NCI-H774 (cell line): ENCODE measurements at regions not wholly inside any gene's neighbourhood (a gene's known extent, or its start where the extent isn't known, plus 50 kb on each side); places are given as distances from the start of the nearest gene placed in this dataset.
"Not testable (repeated sequence)": the region's sequence is repeated elsewhere in the genome, so short reads cannot be mapped to it uniquely, and the experiment has no call there.

Experiments used
- DNase-seq: peaks from one replicate; lab custom pipeline; 2025; lab: John Stamatoyannopoulos, UW

DNA sequence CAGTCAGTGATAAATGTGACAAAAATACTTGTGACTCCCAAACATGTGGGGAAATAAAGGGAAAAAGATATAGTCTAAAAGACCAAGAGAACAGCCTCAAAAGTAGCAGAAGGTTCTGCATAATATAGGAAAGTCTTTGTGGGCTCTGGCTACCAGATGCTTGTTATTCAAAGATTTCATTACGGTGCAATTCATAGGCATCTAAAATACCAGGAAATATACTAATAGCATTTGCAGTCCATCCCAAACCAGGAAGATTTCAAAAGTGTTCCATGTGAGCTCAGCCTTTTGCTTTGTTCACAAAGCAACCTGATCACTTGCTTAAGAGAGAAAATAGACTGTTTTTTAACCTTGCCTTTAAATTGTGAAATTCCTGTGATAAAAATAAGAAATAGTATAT, 506.7 kb upstream of the MARCKS start:
- no peak for DNase-seq

DNA sequence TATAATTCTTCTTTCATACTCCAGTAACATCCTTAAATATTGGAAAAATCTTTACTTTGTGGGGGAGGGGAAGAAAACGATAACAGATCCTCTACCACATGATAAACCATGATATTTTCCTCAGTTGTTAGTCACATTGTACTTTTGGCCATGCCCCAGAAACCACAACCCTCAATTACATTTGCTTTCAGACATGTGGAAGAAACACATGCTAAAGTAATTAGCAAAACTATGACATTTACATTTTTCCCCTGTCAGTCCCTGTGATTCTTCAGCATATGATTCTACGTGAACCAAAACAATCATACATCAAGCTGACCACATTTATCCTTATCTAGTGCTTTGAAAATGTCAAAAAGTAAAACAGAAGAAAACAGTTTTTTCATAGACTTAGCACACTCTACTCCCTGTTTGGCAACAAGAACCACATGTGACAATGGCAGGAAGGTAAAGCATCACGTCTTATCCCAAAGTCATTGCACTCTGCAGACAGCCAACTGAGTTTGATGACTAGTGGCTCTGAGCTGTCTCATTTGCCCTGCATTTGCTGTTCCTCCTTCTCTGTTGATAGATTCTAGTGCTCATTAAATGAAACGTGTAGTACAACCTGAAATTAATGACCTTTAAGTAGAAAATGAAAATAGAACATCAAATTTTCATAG, 505.8 kb upstream of the MARCKS start:
- DNase-seq = no peak

DNA sequence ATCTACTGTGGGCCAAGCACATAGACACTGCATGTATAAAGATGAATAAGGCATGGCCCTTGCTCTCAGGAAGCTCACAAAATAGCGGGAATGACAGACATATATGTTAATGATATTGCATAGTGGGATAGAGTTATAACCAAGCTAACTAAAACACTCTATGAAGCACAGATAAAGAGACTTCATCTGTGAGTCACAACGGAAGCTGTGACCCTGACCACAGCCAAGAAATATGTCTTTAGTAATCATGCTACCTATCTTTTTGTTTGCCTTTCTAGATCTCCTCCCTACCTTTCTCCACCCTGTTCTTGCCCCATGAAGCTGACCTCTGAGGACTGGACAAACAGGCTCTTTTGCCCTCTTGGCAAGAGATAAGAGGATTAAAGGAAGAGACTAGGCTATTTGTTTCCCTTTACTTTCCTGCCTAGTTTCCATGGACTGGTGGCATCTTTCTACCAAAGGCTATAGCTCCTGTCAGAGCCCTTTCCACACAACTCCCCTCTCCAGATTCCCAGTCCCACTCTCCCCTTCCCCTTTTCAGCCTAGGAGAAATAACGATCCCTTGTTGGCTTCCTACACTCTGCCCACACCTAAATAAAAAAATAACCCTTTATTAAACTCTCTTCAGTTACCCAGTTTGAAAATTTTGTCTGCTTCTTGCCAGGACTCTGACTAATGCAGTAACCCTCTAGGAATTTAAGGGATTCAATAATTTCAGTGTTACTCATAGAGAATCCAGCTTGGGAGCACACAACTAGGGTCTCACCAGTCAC, 504.9 kb upstream of the MARCKS start:
- no peak for DNase-seq

DNA sequence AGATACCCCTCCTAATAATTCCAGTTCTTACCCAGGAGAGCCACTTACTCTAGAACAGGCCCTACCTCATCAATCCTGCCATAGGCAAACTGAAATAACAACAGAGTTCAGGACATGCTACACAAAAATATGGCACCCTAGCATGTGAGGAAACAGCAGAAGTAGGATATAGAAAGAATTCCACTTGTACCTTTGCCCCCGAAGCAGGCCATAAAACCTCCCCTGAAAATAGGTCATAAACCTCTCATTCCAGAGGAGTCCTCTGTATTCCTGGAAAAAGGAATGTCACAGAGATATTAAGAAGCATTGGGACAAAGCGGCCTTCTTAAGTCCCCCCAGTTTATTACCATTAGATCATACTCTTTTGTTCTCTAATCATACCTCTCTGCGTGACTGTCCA, 504.3 kb upstream of the MARCKS start:
- DNase-seq = no peak

DNA sequence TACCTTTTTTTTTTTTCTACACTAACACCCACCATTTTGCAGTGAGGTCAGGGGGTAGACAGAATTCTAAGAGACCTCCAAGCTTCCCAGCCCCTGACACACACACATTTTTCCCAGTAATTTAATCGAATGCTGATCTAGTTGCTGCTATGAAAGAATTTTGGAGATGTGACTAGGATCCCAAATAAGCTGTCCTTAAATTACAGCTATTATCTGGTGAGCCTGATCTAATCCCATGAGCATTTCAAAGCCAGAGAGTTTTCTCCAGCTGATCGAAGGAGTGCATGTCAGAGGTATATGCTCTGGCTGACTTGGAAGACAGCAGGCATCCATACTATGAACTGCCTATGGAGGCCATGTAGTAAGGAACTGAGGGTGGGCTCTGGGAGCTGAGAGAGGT, 503.8 kb upstream of the MARCKS start:
- no peak for DNase-seq

DNA sequence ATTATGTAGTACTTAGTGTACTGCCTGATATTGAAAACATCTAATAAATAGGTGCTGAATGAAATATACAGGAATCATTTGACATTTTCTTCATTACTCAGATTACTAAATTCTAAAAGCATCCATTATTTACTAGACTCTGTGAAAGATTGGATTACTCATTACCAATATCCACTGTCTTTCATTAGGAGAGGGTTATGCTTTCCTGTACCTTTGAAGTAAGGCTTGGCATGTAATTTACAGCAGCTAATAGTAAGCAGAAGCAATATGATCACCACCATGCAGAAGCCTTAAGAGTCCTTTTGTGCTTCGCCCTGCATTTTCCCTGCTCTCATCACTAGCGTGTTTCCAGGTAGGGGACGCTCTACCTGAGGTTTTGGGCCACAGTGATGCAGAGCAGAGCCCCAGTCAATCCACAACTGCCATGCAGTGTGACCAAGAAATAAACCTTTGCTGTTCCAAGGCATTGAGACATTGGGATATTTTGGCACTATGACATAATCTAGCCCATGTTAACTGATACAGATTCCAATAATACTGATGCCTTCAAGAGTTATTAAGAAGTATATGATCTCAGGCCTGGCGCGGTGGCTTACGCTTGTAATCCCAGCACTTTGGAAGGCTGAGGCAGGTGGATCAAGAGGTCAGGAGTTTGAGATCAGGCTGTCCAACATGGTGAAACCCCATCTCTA, 502.8 kb upstream of the MARCKS start:
- DNase-seq = no peak

DNA sequence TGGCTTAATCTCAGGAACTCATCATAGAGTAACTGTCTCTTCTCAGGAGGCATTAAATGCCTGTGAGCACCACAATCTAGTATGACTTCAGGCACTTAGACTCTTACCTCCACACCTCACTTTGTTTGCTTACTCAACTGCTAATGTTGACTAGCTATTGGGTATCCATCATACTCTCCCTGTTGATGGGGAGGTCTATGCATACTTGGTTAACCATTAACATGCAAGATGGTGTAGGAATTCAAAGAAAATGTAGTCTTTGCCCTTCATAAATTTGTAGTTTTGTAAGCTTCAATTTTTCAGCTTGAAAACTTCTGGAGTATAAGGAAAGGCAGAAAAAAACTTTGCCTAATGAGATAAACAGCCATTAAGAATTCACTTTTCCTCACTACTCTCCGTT, 501.0 kb upstream of the MARCKS start:
- DNase-seq = no peak

DNA sequence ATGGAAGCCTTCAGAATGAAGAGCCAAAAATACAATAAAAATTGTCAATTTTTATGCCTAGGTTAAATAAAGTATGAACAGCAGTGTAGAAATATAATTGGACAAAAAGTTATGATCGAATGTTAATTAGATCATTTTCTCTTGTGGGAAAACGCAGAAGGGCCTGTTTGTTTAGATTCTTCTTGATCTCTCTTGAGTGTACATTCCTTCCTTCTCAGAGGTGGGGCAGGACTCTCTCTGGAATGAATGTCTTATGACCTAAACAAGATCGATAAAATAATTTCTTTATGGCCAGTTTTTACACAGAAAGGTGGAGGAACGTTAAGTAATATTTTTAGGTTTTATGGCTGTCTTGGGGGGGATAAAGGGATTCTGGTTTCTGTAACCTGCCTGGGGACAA, 500.1 kb upstream of the MARCKS start:
- DNase-seq = no peak

DNA sequence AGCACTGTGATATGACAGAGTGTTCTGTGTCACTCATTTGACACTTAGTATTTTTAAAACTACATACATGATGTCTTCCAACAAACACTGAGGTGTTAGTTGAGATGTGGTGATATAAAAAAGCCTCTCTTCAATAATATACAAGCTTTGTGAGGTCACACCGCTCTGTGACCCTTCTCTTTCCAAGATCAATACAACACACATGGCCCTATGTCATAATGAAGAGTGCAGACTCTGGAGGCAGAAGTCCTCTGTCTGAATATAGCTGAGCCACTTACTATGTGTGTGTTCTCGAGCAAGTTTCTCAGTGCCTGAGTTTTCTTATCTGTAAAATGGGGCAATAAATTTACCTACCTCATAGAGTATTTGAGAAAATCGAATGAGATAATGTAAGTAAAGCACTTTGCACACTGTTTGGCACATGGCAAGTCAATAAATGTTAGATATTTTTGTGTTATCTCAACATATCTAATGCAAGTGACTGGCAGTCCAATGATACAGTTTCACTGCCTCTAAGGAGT, 499.0 kb upstream of the MARCKS start:
- no peak for DNase-seq

DNA sequence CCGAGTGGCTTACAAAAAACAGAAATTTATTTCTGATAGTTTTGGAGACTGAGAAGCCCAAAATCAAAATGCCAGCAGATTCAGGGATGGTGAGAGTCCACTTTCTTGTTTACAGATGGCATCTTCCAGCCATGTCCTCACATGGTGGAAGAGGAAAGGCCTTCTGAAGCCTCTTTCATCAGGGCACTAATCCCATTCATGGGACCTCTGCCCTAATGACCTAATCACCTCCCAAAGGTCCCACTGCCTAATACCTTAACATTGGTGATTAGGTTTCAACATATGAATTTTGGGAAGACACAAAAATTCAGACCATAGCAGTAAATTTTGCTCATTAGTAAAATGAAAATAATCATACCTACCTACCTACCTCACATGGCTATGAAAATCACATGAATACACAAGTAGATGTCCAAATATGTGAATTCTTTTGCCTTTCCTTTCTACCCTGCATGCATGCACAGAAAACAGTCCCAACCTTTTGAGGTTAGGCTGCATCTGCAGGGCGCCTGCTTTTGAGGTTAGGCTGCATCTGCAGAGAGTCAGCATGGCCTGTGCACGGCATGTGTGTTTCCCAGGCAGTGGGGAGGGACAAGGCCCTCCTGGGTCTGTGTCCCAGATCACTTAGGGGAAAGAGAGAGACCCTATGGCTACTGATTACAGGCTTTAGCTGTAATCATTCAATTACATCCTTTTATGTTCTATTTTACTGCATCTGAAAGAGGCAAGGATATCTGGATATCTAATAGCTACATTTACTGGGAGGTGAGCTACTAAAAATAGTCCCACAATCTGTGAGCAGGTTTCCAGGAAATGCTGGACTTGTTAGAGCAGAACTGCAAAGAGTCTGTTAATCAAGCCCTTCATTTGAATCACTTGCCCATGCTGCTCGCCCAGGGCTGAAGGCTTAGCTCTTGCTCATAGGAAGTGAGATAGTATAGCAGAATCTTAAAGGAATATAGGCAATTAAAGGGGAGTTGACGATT, 497.7 kb upstream of the MARCKS start:
- no peak for DNase-seq

DNA sequence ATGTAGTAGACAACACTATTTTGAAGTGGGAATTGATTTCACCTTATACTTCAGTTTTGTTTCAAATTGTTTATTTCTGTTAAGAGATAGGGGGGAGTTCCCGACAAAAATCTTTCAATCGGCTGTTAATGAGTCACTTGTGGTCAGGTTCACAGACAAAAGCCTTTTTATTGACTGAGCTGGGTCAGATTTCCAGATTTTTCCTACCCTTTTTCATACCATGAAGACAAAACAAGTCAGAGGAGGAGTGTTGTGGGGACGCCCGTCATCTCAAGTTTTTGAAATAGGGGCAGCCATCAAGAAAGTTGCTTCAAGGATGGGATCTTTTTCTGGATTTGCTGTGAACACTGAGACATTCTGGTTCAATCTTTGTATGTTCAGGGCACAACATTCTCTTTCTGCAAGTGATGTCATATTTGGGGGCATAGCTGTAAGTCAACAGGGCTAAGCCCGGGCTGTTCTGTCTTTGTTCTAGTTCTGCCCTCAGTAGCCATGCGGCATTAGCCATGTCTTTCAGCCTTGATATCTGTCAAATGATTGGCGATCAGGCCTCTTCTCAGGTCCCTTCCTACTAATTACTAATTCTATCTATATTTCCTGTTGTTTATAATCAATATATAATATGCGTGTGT, 496.0 kb upstream of the MARCKS start:
- DNase-seq = no peak

DNA sequence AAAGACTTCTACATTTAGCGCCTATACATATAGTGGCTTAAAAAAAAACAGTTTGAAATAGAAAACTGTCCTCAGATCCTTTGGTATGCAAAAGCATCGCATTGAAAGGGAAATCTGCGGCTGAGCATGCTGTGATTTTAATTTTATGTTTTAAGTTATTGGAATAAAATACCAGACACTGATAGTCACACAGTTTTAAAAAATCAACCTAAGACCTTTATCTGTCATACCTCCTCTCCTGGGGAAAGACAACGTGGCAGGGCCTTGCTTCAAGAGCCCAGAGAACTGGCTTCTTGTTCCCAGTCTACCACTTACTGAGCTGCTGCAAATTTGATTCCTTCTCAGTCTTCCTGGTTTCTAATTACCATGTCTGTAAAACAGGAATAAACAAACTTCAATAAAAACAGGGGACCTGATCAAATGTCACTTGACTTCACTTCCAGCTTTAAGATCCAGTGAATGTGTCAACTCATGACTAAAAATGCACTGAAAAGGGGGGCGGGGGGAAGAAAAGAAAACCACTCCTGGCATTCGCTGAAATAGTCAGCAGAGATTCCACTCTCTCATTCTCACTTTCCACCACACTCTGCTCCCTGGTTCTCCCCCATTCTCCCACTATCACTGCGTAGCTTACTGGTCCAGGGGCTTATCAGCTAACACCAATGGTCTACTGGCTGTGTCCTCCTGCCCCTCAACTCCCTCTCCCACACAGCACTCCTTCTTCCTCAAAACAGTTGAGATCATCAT, 494.7 kb upstream of the MARCKS start:
- no peak for DNase-seq

DNA sequence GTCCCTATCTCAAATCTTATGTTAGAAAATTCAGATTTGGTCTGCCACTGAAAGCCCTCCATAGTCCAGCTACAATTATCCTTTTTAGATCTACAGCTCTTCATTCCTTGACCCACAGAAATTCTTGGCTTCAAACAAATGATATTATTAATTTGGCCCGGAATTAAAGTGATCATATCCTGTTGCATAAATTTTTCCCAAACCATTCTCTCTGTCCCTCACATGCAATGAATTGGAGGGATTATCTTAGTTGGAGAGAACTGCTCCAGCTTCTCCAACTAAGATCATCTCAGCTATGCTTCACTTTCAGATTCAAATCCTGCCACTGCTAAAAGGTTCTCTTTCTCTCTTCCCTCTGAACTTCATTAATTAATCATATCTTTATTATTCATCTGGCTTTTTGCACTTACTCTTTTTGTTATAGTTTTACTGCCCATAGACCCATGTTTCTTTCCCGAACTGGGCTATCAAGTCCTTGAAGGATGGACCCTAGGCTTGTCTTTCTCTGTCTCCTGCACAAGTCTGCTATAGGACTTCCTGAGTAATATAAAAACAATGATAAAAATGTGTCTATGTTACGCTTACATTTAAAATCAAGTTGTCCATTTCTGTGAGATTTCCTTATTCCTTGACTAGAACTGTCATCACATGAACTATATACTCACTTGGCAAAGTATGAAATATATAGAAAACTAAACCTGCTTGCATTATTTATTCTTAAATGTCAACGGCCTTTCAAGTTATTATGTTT, 493.9 kb upstream of the MARCKS start:
- DNase-seq = no peak

DNA sequence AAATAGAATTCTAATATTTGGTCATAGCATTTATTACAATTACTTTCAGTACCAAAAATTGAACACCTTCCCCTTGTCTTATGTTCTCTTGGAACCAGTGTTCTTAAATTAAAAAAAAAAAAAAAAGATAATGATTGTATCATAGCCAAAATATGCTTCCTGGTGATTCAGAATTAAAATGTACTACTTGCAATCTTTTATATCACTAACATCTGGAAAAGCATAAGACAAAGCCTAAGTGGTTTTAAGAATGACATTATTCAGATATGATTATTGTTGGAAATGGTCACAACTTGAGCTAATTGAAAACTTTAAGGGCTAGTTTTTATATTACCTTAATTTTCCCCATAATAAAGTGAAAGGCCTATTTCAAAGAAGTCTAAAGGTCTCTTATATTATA, 493.3 kb upstream of the MARCKS start:
- DNase-seq = no peak

DNA sequence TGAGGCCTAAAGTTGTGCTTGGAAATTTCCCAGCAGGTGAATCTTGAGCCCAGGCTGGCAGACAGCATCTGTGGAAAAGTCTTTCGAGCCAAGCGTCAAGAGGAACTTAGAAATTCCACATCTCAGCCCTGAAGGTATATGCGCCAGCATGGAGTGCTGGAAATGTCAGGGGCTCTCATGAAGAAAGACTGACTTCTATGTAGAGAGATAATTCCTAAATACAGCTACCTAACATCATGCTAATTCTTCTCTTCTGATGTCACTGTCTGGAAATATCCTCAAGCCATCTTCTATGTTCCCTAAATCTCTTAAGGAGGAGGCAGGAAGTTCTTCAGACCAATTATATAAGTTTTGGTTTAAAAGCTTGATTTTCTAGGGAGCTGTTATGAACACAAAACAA, 492.4 kb upstream of the MARCKS start:
- no peak for DNase-seq

DNA sequence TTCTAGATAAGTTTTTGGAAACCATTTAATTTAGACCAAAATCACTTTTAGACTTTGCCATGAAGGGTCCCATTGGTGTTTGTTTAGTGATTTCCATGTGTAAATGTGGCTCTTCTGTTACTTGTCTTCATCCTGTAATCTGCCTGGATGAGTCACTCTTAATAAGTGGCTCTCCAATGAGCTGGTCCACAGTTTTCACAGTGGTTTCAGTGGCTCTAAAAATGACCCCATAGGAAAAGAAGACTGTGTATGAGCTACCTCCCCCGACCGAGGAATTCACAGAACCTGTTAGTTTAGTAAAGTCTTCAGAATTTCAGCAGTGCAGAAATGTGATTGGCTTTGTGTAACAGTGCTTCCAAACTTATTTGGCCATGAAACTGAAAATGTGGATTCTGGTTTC, 492.0 kb upstream of the MARCKS start:
- no peak for DNase-seq

DNA sequence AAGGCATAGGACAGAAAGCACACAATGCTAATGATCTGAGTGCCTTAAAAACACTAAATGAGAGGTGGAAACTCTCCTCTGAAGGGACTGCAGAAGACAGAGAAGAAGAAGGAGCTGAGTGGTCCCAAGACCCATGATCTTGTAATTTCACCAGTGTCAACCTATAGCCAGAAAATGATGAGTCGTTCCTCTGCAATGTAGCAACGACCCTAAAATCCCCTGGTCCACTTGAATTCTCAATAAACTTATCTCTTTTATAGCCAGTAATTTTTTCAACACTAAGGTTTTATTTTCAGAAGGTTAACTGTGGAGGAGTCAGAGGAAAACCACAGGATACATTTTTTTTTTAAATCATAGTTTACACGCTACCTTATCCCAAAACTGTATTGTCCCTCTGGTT, 490.6 kb upstream of the MARCKS start:
- no peak for DNase-seq

DNA sequence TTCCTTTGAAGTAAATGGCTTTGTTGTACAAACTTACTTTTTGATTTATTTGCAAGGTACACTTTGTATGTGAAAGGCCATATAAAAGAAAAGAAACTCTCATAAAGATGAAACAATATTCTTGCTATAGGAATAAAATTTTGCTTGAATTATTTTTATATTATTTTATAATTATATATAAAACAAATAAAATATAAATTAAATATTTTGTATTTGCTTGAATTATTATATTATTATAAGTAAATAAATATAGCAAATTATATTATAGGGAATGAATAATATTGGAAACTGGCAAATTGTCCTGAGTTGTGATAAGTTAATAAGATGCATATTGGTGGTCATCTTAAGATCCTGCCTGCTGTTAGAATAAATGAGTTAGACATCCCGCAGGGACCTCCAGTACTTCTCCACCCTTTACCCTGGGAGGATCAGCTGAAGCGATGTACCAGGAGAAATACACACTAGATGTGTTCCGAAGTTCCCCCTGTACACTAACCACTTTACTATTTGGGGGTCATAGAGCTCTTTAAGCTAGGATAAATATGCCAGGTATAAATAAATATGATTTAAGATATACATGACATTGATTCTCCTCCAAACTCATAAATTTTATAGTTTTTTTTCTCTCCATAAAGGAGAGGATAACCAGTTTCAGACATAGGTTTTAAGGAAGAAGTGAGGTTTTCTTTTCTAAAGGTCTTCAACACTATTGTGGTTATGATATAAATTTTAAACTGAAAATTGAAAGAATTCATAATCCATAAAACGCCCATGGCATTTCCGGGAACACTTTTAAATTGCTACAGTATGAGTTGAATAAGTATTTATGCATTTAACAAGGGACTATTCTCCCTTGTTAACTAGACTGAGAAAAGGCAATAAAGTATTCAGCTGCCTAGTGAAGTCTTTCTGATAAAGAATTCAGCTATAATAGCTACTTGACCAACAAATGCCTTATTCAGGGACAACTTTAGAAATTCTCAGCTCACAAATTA, 486.3 kb upstream of the MARCKS start:
- DNase-seq = no peak

DNA sequence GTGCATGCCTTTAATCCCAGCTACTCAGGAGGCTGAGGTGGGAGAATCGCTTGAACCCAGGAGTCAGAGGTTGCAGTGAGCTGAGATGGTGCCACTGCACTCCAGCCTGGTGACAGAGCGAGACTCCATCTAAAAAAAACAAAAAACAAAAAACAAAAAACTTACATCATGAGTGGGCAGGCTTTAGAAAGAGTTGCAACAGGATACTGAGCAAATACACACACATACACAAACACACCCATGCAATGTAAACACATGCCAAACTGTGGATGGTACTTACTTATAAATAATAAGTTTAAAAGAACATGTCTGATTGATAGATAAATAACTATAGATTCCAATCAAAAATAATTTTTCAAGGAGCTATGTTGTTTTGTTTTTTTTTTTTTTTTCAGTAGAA, 481.7 kb upstream of the MARCKS start:
- not testable (repeated sequence) for DNase-seq
